ENCODE measurements at regions not wholly inside any gene's neighbourhood (a gene's known extent, or its start where the extent isn't known, plus 50 kb on each side); places are given as distances from the start of the nearest gene placed in this dataset.
"Not testable (repeated sequence)": the region's sequence is repeated elsewhere in the genome, so short reads cannot be mapped to it uniquely, and the experiment has no call there.

DNA sequence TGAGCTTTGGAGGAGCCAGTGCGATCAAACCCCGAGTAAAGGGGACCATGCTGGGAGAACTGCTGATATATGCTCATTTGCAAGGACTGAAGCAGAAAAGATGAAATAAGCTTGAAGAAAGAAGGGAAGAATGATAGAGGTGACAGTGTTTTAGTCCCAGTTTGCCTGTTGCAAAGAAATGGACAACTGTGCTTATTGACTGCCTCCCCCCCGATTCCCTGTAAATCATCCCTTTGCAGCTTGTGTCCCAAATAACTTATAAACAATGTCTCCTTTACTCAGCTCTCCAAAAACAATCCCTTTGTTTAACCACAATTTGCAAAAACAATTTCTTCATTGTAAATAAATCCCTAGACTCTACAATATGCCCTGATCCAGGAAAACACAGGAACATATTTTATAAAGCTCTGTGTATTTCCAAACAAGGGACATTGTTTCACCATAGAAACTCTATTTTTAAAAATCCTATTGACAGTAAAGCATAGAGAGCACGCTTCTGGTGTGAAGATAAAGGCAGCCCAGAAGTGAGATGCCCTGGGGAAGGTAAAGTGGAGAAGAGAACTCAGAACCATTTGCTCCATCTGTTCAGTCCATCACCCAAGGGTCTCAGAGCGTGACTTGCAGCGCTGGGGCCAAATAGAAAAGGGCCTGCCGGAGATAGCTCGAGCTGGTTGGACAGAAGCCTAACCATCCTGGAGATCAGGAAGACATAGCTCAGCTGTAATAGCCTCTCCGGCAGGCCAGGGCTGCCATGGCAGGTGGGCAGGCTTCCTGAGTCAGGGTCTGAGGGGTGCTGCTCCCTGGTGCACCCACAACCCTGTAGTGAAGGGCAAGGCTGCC, 280.5 kb downstream of the WDR11 start:
- no peak for DNase-seq (ENCODE audit: low read depth)

DNA sequence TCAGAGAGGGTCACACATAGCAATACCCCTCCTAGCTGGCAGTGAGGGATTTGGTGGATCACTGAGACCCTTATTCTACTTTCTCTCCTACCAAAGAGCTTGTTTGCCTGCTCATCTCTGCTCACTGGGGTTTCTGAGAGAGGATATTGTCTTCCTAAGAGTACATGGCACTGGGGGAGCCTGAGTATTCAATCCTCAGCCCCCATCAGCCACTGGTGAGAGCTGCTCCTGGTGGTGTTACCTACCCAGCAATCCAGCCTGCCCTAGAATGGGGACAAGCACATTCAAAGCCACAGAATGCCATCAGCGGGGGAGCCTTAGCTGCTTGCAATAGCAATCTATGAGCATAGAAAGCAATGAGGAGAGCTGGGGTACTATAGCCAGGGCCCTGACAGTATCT, 281.1 kb downstream of the WDR11 start:
- no peak for DNase-seq (ENCODE audit: low read depth)

DNA sequence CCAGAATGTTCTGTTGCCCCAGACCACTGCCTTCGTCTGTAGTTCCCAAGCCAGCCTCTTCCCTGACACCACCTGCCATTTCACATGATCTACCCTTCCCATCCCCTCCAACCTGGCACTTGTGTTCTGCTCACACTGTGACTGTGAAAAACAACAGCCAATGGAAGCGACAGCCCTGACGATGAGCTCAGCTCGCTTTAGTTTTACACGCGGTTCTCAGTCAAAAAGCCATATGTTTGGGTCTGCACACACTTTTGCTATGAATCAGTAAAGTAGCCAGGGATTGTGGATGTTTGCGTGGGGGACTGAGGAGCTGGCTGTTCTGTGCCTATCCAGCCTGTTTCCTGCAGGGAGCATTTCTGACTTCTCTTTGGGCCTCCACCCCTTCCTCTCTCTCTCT, 282.7 kb downstream of the WDR11 start:
- no peak for DNase-seq (ENCODE audit: low read depth)

DNA sequence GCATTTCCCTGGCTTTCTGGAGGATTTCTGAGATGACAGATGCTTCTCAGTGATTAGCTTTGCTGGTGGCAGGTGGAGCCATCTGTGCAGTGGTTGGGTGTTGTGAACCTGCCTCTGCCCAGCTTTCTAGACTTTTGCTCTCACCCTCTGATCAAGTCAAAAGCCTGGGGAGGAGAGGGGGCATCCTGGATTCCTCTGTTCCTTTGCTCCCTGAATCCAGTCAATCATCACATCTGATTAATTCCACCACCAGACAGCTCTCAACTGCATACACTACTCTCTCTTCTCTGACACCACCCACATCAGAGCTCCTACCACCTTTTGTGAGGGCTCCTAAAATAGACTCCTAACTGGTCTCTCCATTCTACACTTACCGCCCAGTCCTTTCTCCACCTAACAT, 283.5 kb downstream of the WDR11 start:
- DNase-seq (ENCODE audit: low read depth), result no peak

DNA sequence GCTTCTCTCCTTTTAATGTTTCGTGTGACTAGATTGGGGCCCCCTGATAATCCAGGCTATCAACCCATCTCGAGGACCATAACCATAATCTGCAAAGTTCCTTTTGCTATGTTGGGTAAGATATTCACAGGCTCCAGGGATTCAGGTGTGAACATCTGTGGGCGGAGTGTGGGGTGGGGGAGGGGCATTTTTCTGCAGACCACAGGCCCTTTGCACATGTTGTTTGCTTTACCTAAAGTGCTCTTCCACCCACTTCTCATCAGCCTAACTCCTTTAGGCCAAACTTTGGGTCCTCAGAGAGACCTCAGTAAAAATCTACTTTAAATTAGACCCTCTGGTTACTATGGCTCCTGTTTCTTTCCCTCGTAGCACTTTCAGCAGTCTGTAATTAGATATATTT, 284.4 kb downstream of the WDR11 start:
- DNase-seq (ENCODE audit: low read depth), result no peak

DNA sequence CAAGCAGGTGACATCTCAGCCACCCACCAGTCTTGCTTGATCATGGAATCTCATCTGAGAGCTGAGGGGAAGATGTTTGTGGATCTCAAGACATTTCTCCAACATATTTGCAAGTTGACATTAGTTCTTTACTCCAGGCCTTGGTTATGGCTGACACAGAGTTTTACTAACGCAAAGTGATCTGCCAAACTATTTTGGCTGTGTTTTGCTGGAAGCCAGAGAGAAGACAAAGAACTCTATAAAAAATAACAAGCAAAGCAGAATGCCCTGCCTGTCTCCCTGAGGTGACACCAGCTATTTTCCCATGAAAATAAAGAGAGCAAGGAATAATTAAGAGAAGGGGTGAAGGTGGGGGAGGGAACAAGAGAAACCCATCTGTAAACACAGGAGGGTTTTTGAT, 286.4 kb downstream of the WDR11 start:
- no peak for DNase-seq (ENCODE audit: low read depth)

DNA sequence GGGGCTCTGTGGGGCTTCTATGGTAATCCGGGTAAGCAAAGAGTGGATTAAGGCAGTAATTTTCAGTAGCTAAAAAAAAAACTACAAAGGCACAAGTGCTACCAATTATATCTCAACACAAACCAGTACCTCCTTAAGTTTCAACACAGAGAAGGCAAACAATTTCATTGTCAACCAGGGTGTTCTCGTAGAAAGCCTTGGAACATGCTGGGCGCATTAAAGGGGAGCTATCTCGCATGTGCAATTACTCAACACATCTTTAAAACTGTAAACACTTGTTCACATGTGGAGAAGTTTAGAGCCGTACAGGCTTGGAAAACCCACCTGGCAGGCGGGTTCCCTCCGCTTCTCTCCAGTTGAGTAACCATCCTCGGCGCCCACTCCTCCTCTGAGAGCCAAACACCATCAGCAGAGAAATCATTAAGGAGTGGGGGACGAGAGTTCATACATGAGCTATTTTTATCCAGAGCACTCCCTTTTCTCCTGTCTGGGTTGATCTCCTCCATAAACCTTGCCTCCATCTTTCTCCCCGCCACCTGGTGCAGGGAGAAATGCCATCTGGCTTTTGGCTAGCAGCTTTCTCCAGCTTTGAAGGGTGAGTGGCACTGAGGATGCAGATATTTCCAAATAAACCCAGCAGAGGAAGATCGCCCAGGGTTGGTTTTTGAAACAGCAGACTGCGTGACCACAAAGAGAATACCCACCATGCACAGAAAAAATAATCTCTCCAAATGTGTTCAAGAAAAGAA, 287.1 kb downstream of the WDR11 start:
- DNase-seq (ENCODE audit: low read depth), result no peak

DNA sequence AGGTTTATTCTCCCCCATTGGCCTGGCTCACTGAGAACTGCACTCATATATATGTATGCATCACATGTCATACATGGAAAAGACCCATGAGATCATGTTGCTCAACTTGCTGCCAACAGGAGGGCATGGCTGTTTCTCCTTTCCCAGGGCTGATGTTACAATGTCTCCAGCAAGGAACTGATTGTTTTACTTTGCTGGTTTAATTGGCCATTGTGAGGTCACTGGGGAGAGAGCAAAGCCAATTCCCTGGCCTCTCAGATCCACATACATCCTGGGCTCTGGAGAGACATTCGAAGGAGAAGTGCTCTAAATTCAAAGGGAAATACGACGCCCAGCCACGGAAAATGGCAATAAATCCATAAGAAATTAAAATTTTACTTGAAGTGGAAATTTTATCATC, 287.8 kb downstream of the WDR11 start:
- DNase-seq (ENCODE audit: low read depth), result no peak

DNA sequence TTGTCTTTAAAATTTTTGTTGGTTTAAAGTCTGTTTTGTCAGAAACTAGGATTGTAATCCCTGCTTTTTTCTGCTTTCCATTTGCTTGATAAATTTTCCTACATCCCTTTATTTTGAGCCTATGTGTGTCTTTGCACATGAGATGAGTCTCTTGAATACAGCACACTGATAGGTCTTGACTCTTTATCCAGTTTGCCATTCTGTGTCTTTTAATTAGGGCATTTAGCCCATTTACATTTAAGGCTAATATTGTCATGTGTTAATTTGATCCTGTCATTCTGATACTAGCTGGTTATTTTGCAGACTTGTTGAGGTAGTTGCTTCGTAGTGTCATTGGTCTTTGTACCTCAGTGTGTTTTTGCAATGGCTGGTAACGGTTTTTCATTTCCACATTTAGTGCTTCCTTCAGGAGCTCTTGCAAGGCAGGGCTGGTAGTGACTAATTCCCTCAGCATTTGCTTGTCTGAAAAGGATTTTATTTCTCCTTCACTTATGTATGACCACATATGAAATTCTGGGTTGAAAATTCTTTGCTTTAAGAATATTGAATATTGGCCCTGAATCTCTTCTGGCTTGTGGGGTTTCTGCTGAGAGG, 294.7 kb downstream of the WDR11 start:
- not testable (repeated sequence) for DNase-seq (ENCODE audit: low read depth)

DNA sequence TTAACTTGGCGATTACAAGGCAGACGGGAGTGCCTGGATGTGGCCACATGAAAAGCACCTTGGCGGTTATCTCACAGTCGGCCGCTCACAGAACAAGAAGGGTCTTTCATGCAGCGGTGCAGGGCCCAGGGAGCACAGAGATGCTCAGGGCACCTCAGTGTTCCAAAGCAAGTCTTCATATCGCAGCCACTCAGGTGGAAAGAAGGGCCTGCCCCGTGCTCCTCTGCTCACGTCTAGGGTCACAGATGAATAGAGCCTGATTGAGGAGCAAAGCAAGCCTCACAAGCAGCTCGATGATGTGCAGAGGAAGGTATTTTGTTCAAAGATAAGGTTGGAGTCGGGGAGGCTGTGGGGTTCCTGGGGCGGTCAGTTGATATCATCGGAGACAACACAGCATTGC, 297.8 kb downstream of the WDR11 start:
- DNase-seq (ENCODE audit: low read depth), result no peak

DNA sequence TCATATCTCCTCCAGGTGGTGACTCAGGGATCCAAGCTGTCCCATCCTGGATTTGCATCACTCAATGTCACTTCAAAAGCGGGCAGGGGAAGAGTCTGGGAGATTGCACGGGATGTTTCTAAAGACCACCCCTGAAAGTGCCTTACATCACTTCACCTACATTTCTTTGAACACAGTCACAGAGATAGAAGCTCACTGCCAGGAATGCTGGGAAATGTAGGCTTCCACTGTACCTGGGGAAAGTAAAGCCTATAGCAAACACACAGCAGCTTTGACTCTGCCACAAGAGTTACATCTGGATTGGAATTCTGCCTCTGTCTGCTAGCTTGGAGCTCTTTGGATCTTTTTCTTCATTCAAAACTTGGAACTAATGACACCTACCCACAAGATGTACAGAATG, 300.9 kb downstream of the WDR11 start:
- no peak for DNase-seq (ENCODE audit: low read depth)

DNA sequence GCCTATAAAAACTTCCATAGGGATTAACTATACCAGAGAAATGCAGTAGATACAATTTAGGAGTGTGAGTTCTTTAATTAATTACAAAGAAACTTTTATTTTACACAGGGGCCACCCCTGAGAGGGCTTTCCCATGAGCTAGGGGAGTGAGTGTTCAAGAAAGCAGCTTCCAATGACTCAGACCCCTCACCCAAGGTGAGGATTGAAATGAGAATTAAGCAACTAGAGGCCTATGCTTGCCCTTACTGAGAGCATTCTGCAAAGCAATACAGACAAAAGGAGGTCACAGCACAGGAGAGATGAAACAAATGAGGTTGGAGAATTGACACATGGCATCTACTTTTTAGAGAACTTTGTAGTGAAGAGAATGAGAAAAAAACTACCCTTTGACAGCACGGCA, 301.8 kb downstream of the WDR11 start:
- DNase-seq (ENCODE audit: low read depth), result no peak

DNA sequence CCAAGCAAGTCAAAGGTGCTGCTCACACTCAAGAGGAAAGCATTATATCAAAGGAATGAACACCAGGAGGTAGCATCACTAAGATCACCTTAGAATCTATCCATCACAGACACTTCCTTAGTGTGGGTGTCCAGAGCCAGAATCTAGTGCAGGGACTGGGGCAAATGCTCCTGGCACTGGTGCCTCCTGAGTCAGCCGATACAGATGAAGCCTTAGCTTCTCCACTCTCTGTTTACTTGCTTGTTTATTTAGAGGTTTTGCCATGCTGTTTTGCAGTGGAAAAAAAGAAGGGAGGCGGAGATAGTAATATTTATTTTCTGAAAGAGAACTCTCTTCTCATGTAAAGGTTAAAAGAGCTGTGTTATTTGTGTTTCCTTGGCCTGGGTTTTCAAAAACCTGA, 303.1 kb downstream of the WDR11 start:
- no peak for DNase-seq (ENCODE audit: low read depth)

DNA sequence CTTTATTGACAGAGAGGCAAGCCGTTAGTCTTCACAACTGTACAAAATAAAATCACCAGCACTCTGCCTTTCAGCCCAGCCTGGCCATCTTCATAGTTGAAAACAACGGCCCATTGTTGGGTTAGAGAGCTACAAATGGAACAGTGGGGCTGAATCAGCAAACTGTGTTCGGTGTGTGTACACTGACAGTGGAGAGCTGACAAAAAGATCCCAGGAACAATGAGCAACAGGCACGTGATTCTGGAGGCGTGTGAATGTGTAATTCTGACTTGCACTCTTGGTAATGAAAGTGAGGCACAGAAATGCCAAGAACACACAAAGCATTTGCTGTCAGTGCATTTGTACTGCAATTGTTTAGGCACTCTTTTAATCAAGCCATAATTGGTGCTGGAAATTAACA, 303.7 kb downstream of the WDR11 start:
- DNase-seq (ENCODE audit: low read depth), result peak; percentile 79

DNA sequence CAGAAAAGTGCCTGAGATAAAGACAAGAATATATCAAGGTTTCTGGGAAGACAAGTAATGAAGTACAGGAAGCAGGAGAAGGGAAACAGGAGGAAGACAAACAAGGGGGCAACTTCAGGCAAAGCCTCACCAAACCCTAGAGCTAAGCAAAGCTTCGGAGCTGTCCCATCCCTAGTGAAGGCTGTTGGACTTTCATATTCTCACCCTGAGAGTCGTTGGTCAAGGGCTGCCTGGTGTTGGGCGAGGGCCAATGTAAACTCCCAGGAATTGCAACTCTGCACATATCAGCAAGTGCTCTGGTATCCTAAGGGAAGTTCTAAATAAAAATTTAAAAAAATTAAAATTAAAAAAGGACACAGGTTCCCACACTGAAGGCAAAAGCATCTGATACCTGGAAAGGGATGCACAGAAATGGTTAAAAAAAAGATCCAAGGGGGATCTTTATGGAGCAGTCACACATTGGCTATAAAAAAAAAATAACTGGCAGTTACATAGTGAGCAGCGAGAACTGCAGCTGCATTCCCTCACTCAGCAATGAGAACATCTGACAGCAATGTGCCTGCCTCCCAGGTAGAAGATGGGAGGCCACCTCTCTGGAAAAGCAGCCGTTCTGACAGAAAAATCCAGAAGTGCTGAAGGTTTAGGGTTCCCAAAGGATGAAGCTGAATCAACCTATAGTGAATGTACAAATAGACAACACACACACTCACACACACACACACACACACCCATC, 304.7 kb downstream of the WDR11 start:
- DNase-seq (ENCODE audit: low read depth), result no peak

DNA sequence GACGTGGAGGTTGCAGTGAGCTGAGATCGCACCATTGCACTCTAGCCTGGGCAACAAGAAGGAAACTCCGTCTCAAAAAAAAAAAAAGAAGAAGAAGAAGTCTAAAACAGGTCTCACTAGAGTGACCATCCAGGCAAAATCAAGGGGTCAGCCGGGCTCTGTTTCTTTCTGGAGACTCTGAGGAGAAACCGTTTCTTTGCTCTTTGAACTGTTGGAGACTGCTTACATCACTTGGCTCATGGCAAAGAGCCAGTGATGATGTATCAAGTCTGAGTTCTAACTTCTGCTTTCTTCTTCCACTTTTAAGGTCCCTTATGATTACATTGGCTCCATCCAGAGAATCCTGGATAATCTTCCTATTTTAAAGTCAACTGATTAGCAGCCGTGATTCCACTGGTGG, 306.8 kb downstream of the WDR11 start:
- peak; percentile 68 for DNase-seq (ENCODE audit: low read depth)

DNA sequence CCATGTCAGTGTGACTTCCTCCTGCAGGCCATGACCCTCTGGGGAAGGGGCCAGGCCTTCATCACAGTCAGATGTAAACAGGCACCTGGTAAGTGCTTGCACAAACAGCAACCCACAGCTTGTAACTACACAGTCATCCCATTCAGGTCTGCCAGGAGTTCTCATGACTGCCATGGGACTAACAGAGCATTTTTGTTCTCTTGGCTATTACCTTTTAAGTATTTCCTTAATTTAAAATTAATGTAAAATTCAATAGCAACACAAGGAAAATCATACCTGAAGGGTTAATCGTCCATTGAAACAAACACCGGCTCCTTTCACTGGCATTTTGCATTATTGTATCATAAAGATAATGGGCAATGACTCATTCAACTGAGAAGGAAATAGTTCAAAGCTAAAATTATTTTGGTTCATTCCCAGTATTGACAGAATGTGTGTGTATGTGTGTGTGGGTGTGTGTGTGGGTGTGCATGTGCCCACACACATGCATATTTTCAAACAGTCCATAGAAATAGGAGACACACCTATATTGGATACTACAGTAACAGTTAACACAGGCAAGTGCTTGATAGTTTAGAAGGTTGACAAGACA, 307.9 kb downstream of the WDR11 start:
- DNase-seq (ENCODE audit: low read depth), result peak; percentile 38

DNA sequence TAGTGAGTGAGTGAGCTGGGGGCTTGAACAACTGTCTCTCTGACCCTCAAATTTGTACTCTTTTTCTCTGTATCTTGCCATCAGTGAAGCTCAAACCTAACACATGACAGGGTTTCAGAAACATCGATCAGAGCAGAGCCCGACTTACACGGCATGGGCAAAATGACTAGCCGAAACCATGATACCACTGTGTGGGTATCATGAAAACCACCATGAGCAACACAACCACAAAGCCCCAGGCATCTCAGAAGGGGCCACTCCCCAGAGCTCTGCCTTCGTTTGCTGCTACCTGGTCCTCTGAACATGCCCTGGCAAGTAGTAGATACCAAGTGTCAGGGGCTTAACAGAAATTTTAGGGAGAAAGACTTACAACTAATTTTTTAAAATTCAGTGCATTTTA, 308.5 kb downstream of the WDR11 start:
- peak; percentile 54 for DNase-seq (ENCODE audit: low read depth)

DNA sequence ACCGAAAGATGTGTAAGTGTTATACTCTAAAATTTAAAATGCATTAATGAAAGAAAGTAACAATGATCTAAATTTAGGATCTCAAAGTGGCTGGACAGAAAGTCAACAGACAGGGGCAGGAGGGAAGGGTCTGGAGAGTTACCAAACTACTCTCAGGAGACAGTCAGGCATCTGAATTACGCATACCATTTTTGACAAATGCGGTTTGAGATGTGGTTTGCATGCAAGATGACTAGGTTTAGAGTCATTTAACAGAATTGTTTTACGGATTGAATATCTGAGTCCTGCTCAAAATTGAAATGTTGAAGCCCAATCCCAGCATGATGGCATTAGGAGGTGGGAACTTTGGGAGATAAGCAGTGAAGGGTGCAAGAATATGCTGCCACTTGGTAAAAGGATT, 314.1 kb downstream of the WDR11 start:
- peak; percentile 88 for DNase-seq (ENCODE audit: low read depth)

DNA sequence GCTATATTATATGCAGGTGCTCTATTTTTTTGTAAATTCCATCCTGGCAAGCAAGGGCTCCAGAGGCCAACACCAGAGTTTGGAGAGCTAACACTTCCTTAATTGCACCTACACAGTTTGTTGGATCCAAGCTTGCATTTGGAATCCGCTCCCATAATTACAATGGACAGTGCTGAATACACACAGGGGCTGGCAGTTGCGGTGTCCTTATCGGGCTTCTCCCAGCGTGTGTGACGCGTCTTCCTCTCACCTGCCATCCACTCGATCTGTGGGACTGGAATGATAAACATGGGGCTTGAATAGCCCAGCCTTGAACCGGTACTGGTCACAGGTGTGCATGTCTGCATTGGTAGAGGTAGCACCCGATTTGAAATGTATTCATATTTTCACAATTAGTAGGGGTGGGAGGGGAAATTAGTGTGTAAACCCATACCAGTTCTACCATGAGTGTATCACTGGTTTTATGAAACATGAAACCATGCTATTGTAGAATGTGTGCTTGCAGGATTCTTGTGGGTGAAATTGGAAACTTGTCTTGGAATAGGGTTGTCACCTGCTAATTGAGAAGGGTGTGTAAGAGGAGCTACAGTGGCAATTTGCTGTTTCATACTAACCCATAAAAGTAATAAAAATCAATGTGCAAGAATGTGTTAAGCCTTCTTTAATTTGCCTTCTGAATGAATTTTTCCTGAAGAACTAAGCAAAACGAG, 316.5 kb downstream of the WDR11 start:
- no peak for DNase-seq (ENCODE audit: low read depth)
